ENCODE measurements at regions not wholly inside any gene's neighbourhood (a gene's known extent, or its start where the extent isn't known, plus 50 kb on each side); places are given as distances from the start of the nearest gene placed in this dataset.
"Not testable (repeated sequence)": the region's sequence is repeated elsewhere in the genome, so short reads cannot be mapped to it uniquely, and the experiment has no call there.

GRCh38 chr5:87732875-87733768 is 320.4 kb upstream of the CCNH start:
- no peak for DNase-seq (ENCODE audit: low spot score)
- intact Hi-C loops (cut with micrococcal nuclease; ENCODE audit: unreplicated experiment) = no loop called here
- H3K4me1 ChIP-seq (ENCODE audit: insufficient read depth, low read length, poor library complexity, severe bottlenecking) = no peaks in the 10 kb centered on the region
- no TSS peak for BruUV-seq (replicated peaks)
- no peak overlapping the region for H3K4me2 ChIP-seq (ENCODE audit: low read length)
- CTCF ChIA-PET (ENCODE audit: unreplicated experiment) = no interaction called here
- H3K9me3 ChIP-seq (ENCODE audit: low read length) = no peaks in the 10 kb centered on the region
- H3K9me2 ChIP-seq (ENCODE audit: insufficient read depth, low read length) = no peaks in the 10 kb centered on the region
- no peak overlapping the region for H3K27ac ChIP-seq (ENCODE audit: low read depth, low read length, poor library complexity, severe bottlenecking)
- no peaks in the 10 kb centered on the region for H3K79me2 ChIP-seq (ENCODE audit: insufficient read depth, low read depth, low read length)
- TF ChIP-seq CTCF (conservative IDR thresholded peaks at IDR 0.05; ENCODE audit: low read length) = no peak
- no peak for TF ChIP-seq EZH2phosphoT487 (IDR thresholded peaks at IDR 0.05; ENCODE audit: borderline replicate concordance, low read depth, low read length)
- no peak overlapping the region for H2AFZ ChIP-seq (ENCODE audit: low read length)
- no peak overlapping the region for H3K4me3 ChIP-seq (ENCODE audit: low read depth, low read length, poor library complexity, severe bottlenecking)
- POLR2A ChIA-PET = interaction anchor here (0.6 to 0.7 kb wide), 4 partner anchors 14 to 593 kb away, joined by 3 to 4 read pairs (median 4); no protein-coding TSS in a partner anchor
- H3K36me3 ChIP-seq (ENCODE audit: insufficient read depth, low read length) = no peaks in the 10 kb centered on the region
- H4K20me1 ChIP-seq (ENCODE audit: insufficient read depth, low read length) = no peaks in the 10 kb centered on the region

DNA sequence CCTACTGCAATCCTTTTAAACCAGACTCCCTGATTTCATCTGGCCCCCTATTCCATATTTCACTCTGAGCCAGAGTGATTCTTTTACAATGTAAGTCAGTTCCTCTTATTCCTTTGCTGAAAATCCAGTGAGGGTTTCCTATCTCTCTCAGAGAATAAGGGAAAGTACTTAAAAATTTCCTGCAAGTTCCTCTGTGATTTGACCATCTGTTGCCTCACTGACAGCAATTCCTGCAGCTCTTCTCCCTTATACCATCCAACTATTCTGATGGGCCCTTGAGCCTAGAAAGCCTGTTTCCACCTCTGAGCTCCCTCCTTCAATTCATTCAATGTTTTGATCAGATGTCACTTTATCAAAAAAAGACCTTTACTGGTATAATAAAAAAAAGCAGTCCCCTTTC is 317.1 kb upstream of the CCNH start:
- TF ChIP-seq CTCF (conservative IDR thresholded peaks at IDR 0.05; ENCODE audit: low read length) (no peak), EZH2phosphoT487 (IDR thresholded peaks at IDR 0.05; ENCODE audit: borderline replicate concordance, low read depth, low read length) (no peak)
- H2AFZ ChIP-seq (ENCODE audit: low read length) = no peak overlapping the region
- no peaks in the 10 kb centered on the region for H3K79me2 ChIP-seq (ENCODE audit: insufficient read depth, low read depth, low read length)
- ChIA-PET CTCF (ENCODE audit: unreplicated experiment) (no interaction called here), POLR2A (no interaction called here)
- no peaks in the 10 kb centered on the region for H3K9me3 ChIP-seq (ENCODE audit: low read length)
- DNase-seq (ENCODE audit: low spot score) = no peak
- no TSS peak for BruUV-seq (replicated peaks)
- no peaks in the 10 kb centered on the region for H3K36me3 ChIP-seq (ENCODE audit: insufficient read depth, low read length)
- no peak overlapping the region for H3K27ac ChIP-seq (ENCODE audit: low read depth, low read length, poor library complexity, severe bottlenecking)
- intact Hi-C loops (cut with micrococcal nuclease; ENCODE audit: unreplicated experiment) = no loop called here
- no peaks in the 10 kb centered on the region for H3K4me1 ChIP-seq (ENCODE audit: insufficient read depth, low read length, poor library complexity, severe bottlenecking)
- H4K20me1 ChIP-seq (ENCODE audit: insufficient read depth, low read length) = no peaks in the 10 kb centered on the region
- no peak overlapping the region for H3K4me3 ChIP-seq (ENCODE audit: low read depth, low read length, poor library complexity, severe bottlenecking)
- no peaks in the 10 kb centered on the region for H3K9me2 ChIP-seq (ENCODE audit: insufficient read depth, low read length)
- H3K4me2 ChIP-seq (ENCODE audit: low read length) = no peak overlapping the region

DNA sequence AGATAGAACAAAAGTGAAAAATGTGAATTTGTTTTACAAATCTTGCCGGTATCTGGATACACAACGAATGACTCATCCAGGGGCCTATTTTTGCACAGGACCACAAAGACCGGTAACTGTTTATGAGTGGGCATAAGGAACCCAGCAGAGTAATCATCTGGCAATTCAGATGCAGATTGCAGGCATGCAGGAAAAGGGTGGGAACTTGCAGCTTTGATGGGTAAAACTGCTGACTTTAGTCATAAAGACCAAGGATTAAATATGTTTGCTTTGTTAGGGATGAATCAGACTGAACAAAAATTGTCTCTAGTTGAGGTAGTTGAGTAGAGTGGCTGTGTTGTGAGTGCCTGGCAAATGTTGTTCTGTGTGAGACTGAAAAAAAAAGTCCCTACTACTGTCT is 309.6 kb upstream of the CCNH start:
- H3K4me3 ChIP-seq (ENCODE audit: low read depth, low read length, poor library complexity, severe bottlenecking) = no peak overlapping the region
- no peaks in the 10 kb centered on the region for H4K20me1 ChIP-seq (ENCODE audit: insufficient read depth, low read length)
- no peak overlapping the region for H3K27ac ChIP-seq (ENCODE audit: low read depth, low read length, poor library complexity, severe bottlenecking)
- H3K9me2 ChIP-seq (ENCODE audit: insufficient read depth, low read length) = no peaks in the 10 kb centered on the region
- no peaks in the 10 kb centered on the region for H3K36me3 ChIP-seq (ENCODE audit: insufficient read depth, low read length)
- ChIA-PET POLR2A (no interaction called here), CTCF (ENCODE audit: unreplicated experiment) (no interaction called here)
- H3K4me2 ChIP-seq (ENCODE audit: low read length) = no peak overlapping the region
- DNase-seq (ENCODE audit: low spot score) = no peak
- TF ChIP-seq CTCF (conservative IDR thresholded peaks at IDR 0.05; ENCODE audit: low read length) (no peak), EZH2phosphoT487 (IDR thresholded peaks at IDR 0.05; ENCODE audit: borderline replicate concordance, low read depth, low read length) (no peak)
- H3K9me3 ChIP-seq (ENCODE audit: low read length) = no peaks in the 10 kb centered on the region
- H3K79me2 ChIP-seq (ENCODE audit: insufficient read depth, low read depth, low read length) = no peaks in the 10 kb centered on the region
- no peaks in the 10 kb centered on the region for H3K4me1 ChIP-seq (ENCODE audit: insufficient read depth, low read length, poor library complexity, severe bottlenecking)
- no peak overlapping the region for H2AFZ ChIP-seq (ENCODE audit: low read length)
- intact Hi-C loops (cut with micrococcal nuclease; ENCODE audit: unreplicated experiment) = no loop called here
- BruUV-seq (replicated peaks) = no TSS peak

DNA sequence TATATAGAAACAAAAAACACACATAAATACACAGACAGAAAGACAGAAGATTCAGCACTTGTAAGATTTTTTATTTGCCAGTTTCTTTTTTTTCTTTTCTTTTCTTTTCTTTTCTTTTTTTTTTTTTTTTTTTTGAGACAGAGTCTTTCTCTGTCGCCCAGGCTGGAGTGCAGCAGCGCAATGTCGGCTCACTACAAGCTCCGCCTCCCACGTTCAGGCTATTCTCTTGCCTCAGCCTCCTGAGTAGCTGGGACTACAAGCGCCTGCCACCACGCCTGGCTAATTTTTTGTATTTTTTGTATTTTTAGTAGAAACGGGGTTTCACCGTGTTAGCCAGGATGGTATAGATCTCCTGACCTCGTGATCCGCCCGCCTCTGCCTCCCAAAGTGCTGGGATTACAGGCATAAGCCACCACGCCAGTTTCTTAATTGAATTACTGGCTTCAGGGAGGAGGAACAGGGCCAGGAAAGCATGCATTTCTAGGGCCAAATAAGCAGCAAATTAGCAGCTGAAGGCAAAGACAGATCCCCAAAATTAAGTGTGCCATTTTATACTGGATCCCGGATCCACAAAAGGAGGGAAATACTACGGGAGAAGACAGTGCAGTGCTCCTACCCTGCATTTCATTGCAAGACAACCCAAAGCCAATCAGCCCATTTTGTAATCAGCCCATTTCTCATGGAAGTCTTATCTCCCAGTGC is 305.6 kb upstream of the CCNH start:
- H3K4me3 ChIP-seq (ENCODE audit: low read depth, low read length, poor library complexity, severe bottlenecking); H3K79me2 ChIP-seq (ENCODE audit: insufficient read depth, low read depth, low read length); CTCF ChIA-PET (ENCODE audit: unreplicated experiment); H4K20me1 ChIP-seq (ENCODE audit: insufficient read depth, low read length); H3K4me2 ChIP-seq (ENCODE audit: low read length); POLR2A ChIA-PET; BruUV-seq (replicated peaks); H3K36me3 ChIP-seq (ENCODE audit: insufficient read depth, low read length); DNase-seq (ENCODE audit: low spot score); H2AFZ ChIP-seq (ENCODE audit: low read length); H3K27ac ChIP-seq (ENCODE audit: low read depth, low read length, poor library complexity, severe bottlenecking); H3K9me3 ChIP-seq (ENCODE audit: low read length); H3K4me1 ChIP-seq (ENCODE audit: insufficient read depth, low read length, poor library complexity, severe bottlenecking); H3K9me2 ChIP-seq (ENCODE audit: insufficient read depth, low read length); intact Hi-C loops (cut with micrococcal nuclease; ENCODE audit: unreplicated experiment): not testable (repeated sequence)

Measured in OCI-LY7 (cell line).